AG10803 (cell line): ENCODE measurements at regions not wholly inside any gene's neighbourhood (a gene's known extent, or its start where the extent isn't known, plus 50 kb on each side); places are given as distances from the start of the nearest gene placed in this dataset.
"Not testable (repeated sequence)": the region's sequence is repeated elsewhere in the genome, so short reads cannot be mapped to it uniquely, and the experiment has no call there.

Experiments used
- DNase-seq: peaks from one replicate; pipeline ENCODE4 v3.0.0; 2010; ENCODE audit warnings: low read depth
- H3K4me3 ChIP-seq: 2 replicates; pipeline ENCODE4 v1.5.1; 2011; ENCODE audit warnings: mild to moderate bottlenecking, low read length, control low read depth
- TF ChIP-seq, protein P1 (sequence below): conservative IDR thresholded peaks from 2 replicates; pipeline ENCODE4 v1.5.1; 2011; ENCODE audit warnings: mild to moderate bottlenecking, low read length, control low read depth, inconsistent platforms

- TF ChIP-seq, protein P1, sequence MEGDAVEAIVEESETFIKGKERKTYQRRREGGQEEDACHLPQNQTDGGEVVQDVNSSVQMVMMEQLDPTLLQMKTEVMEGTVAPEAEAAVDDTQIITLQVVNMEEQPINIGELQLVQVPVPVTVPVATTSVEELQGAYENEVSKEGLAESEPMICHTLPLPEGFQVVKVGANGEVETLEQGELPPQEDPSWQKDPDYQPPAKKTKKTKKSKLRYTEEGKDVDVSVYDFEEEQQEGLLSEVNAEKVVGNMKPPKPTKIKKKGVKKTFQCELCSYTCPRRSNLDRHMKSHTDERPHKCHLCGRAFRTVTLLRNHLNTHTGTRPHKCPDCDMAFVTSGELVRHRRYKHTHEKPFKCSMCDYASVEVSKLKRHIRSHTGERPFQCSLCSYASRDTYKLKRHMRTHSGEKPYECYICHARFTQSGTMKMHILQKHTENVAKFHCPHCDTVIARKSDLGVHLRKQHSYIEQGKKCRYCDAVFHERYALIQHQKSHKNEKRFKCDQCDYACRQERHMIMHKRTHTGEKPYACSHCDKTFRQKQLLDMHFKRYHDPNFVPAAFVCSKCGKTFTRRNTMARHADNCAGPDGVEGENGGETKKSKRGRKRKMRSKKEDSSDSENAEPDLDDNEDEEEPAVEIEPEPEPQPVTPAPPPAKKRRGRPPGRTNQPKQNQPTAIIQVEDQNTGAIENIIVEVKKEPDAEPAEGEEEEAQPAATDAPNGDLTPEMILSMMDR, result no peak
- no peak overlapping the region for H3K4me3 ChIP-seq
- DNase-seq, result no peak
Observed at GRCh38 chr6:8170754-8171153, 68.4 kb upstream of the EEF1E1 start.

DNA sequence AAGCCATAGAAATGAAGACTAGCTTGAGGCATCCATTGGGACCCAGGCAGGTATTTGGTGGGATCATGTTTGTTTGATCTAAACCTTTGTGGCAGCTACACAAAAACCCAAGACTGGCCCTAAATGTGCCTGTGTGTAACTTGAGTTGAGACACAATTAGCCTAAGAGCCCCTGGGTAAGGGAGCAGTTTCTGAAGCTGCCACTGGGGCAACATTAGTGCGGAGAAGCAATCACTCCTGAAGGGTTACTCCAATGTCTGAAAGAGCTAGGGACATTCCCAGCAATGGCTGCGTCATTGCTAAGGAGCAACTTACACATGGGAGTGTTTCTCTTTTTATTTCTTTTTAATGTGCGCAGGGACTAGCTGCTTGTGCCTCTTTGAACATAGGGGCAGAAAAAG, 67.9 kb upstream of the EEF1E1 start:
- no peak for DNase-seq
- TF ChIP-seq, protein P1, result no peak
- H3K4me3 ChIP-seq, result no peak overlapping the region

DNA sequence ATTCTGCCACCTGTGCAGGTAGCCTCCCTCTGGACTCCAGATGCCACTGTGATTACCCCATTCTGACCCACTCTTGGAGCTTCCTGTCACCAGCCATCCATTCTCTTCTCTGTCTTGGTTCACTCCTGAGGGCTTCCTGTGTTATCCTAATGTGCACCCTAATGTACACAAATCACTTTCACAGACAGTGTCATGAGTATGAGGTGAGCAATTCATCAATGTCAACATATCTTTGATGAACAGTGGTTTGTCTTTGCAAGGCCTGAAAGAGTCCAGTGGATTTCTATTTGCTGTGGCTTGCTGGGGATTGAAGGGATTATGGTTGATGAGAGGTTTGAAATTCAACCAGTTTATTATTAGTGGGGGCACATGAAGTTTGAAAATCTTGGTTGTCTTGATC, 63.8 kb upstream of the EEF1E1 start:
- TF ChIP-seq, protein P1, result no peak
- no peak overlapping the region for H3K4me3 ChIP-seq
- DNase-seq, result no peak

DNA sequence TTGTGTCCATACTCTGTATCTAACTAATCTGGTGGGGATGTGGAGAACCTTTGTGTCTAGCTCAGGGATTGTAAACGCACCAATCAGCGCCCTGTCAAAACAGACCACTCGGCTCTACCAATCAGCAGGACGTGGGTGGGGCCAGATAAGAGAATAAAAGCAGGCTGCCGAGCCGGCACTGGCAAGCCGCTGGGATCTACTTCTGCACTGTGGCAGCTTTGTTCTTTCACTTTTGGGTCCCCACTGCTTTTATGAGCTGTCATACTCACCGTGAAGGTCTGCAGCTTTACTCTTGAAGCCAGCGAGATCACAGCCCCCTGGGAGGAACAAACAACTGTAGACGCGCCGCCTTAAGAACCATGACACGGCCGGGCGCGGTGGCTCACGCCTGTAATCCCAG, 62.7 kb upstream of the EEF1E1 start:
- not testable (repeated sequence) for DNase-seq, H3K4me3 ChIP-seq

DNA sequence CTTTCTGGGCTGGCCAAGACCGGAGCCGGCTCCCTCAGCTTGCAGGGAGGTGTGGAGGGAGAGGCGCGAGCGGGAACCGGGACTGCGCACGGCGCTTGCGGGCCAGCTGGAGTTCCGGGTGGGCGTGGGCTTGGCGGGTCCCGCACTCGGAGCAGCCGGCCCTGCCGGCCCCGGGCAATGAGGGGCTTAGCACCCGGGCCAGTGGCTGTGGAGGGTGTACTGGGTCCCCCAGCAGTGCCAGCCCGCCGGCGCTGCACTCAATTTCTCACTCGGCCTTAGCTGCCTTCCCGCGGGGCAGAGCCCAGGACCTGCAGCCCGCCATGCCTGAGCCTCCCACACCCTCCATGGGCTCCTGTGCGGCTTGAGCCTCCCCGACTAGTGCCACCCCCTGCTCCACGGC, 61.9 kb upstream of the EEF1E1 start:
- not testable (repeated sequence) for H3K4me3 ChIP-seq

DNA sequence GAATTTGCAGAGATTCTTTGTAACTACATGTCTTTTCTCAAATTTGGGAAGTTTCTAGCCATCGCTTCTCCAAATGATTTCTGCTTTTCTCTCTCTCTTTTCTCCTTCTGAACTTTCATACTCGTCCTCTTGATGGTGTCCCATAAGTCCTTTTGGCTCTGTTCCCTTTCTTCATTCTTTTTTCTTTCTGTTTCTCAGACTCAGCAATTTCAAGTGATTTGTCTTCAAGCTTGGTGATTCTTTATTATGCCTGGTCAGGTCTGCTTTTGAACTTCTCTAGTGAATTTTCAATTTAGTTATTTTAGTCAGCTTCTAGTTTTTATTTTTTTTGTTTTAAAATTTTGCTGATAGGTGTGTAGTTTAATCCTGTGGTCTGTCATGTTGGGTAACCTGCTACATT, 57.6 kb upstream of the EEF1E1 start:
- no peak overlapping the region for H3K4me3 ChIP-seq
- DNase-seq, result no peak
- TF ChIP-seq, protein P1, result no peak

More for the DNA sequence above, 61.9 kb upstream of the EEF1E1 start:
- DNase-seq, result not testable (repeated sequence)

GRCh38 chr6:8157839-8158238, 55.5 kb upstream of the EEF1E1 start:
- TF ChIP-seq, protein P1, result no peak
- no peak overlapping the region for H3K4me3 ChIP-seq
- no peak for DNase-seq

- no peak for DNase-seq
- TF ChIP-seq, protein P1, result no peak
- no peak overlapping the region for H3K4me3 ChIP-seq
Observed at GRCh38 chr6:8155259-8156012, 53.1 kb upstream of the EEF1E1 start.
